Panc1 (cell line): ENCODE measurements at regions not wholly inside any gene's neighbourhood (a gene's known extent, or its start where the extent isn't known, plus 50 kb on each side); places are given as distances from the start of the nearest gene placed in this dataset.
"Not testable (repeated sequence)": the region's sequence is repeated elsewhere in the genome, so short reads cannot be mapped to it uniquely, and the experiment has no call there.

ENCODE experiments used
- TCF7L2 ChIP-seq: IDR thresholded peaks from 2 replicates; pipeline ENCODE4 v1.6.1; 2011; ENCODE audit warnings: mild to moderate bottlenecking, low read depth, low read length, inconsistent platforms
- TF ChIP-seq, protein P1 (sequence below): fragments of 450-650 bp; IDR thresholded peaks from 2 replicates; pipeline ENCODE4 v1.5.1; 2017; ENCODE audit warnings: mild to moderate bottlenecking
- TF ChIP-seq, protein P2 (sequence below), 2 experiments: IDR thresholded peaks; 2 replicates each; pipeline ENCODE4 v1.6.1; 2011 to 2012; ENCODE audit warnings: low read depth in 2 of 2, control low read depth in 1 of 2, low read length in 1 of 2, mild to moderate bottlenecking in 1 of 2, moderate library complexity in 1 of 2; ENCODE audit not compliant: insufficient read depth in 1 of 2

DNA sequence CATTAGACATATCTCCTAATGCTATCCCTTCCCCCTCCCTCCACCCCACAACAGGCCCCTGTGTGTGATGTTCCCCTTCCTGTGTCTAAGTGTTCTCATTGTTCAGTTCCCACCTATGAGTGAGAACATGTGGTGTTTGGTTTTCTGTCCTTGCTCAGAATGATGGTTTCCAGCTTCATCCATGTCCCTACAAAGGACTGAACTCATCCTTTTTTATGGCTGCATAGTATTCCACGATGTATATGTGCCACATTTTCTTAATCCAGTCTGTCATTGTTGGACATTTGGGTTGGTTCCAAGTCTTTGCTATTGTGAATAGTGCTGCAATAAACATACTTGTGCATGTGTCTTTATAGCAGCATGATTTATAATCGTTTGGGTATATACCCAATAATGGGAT is 71.2 kb upstream of the ZNF519 start:
- TF ChIP-seq, protein P1, sequence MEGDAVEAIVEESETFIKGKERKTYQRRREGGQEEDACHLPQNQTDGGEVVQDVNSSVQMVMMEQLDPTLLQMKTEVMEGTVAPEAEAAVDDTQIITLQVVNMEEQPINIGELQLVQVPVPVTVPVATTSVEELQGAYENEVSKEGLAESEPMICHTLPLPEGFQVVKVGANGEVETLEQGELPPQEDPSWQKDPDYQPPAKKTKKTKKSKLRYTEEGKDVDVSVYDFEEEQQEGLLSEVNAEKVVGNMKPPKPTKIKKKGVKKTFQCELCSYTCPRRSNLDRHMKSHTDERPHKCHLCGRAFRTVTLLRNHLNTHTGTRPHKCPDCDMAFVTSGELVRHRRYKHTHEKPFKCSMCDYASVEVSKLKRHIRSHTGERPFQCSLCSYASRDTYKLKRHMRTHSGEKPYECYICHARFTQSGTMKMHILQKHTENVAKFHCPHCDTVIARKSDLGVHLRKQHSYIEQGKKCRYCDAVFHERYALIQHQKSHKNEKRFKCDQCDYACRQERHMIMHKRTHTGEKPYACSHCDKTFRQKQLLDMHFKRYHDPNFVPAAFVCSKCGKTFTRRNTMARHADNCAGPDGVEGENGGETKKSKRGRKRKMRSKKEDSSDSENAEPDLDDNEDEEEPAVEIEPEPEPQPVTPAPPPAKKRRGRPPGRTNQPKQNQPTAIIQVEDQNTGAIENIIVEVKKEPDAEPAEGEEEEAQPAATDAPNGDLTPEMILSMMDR, result not testable (repeated sequence)
- not testable (repeated sequence) for TF ChIP-seq TCF7L2
- TF ChIP-seq, protein P2, sequence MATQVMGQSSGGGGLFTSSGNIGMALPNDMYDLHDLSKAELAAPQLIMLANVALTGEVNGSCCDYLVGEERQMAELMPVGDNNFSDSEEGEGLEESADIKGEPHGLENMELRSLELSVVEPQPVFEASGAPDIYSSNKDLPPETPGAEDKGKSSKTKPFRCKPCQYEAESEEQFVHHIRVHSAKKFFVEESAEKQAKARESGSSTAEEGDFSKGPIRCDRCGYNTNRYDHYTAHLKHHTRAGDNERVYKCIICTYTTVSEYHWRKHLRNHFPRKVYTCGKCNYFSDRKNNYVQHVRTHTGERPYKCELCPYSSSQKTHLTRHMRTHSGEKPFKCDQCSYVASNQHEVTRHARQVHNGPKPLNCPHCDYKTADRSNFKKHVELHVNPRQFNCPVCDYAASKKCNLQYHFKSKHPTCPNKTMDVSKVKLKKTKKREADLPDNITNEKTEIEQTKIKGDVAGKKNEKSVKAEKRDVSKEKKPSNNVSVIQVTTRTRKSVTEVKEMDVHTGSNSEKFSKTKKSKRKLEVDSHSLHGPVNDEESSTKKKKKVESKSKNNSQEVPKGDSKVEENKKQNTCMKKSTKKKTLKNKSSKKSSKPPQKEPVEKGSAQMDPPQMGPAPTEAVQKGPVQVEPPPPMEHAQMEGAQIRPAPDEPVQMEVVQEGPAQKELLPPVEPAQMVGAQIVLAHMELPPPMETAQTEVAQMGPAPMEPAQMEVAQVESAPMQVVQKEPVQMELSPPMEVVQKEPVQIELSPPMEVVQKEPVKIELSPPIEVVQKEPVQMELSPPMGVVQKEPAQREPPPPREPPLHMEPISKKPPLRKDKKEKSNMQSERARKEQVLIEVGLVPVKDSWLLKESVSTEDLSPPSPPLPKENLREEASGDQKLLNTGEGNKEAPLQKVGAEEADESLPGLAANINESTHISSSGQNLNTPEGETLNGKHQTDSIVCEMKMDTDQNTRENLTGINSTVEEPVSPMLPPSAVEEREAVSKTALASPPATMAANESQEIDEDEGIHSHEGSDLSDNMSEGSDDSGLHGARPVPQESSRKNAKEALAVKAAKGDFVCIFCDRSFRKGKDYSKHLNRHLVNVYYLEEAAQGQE (IDR thresholded peaks at IDR 0.05; ENCODE audit: insufficient read depth in 1 of 2, low read depth in 2 of 2, low read length in 1 of 2), result not testable (repeated sequence)
